Osteoblast (primary cell): ENCODE measurements at regions not wholly inside any gene's neighbourhood (a gene's known extent, or its start where the extent isn't known, plus 50 kb on each side); places are given as distances from the start of the nearest gene placed in this dataset.
A peak's percentile ranks its signal among the peaks of the same experiment; 100 is the strongest.

Experiments used
- DNase-seq: peaks from one replicate; pipeline ENCODE4 v3.0.0; 2011; ENCODE audit warnings: low spot score, mixed read lengths; ENCODE audit not compliant: insufficient read length; ENCODE audit errors: missing footprints
- H2AFZ ChIP-seq: 2 replicates; pipeline ENCODE4 v1.6.0; 2011; ENCODE audit warnings: mild to moderate bottlenecking, low read length
- H3K27ac ChIP-seq: 2 replicates; pipeline ENCODE4 v1.5.1; 2011; ENCODE audit warnings: mild to moderate bottlenecking, low read depth, low read length, moderate library complexity
- H3K27me3 ChIP-seq: 2 replicates; pipeline ENCODE4 v1.6.0; 2012; ENCODE audit warnings: mild to moderate bottlenecking, control low read depth, inconsistent platforms, low read length, moderate library complexity; ENCODE audit not compliant: insufficient read depth
- H3K36me3 ChIP-seq: 2 replicates; pipeline ENCODE4 v1.5.1; 2011; ENCODE audit warnings: mild to moderate bottlenecking, low read length, control low read depth, moderate library complexity; ENCODE audit not compliant: insufficient read depth
- H3K4me1 ChIP-seq: 2 replicates; pipeline ENCODE4 v1.5.1; 2011; ENCODE audit warnings: mild to moderate bottlenecking, low read length, control low read depth, moderate library complexity; ENCODE audit not compliant: insufficient read depth
- H3K4me2 ChIP-seq: 2 replicates; pipeline ENCODE4 v1.6.0; 2011; ENCODE audit warnings: mild to moderate bottlenecking, low read length; ENCODE audit not compliant: insufficient read depth
- H3K4me3 ChIP-seq: fragments of 200-600 bp; sonication (generic); 3 replicates; pipeline ENCODE4 v1.5.1; 2012; ENCODE audit warnings: mild to moderate bottlenecking, low read length, inconsistent platforms; ENCODE audit not compliant: insufficient read depth
- H3K79me2 ChIP-seq: 2 replicates; pipeline ENCODE4 v1.6.0; 2012; ENCODE audit warnings: mild to moderate bottlenecking, low read length, control low read depth, inconsistent platforms; ENCODE audit not compliant: insufficient read depth
- H3K9me3 ChIP-seq: 2 replicates; pipeline ENCODE4 v1.5.1; 2011; ENCODE audit warnings: low read depth, low read length, control low read depth
- H4K20me1 ChIP-seq: 2 replicates; pipeline ENCODE4 v1.6.0; 2012; ENCODE audit warnings: mild to moderate bottlenecking, low read length, control low read depth; ENCODE audit not compliant: insufficient read depth
- TF ChIP-seq, protein P1 (sequence below): IDR thresholded peaks from 2 replicates; pipeline ENCODE4 v1.5.1; 2011; ENCODE audit warnings: mild to moderate bottlenecking, low read depth, low read length, moderate library complexity; ENCODE audit errors: extremely low read depth

DNA sequence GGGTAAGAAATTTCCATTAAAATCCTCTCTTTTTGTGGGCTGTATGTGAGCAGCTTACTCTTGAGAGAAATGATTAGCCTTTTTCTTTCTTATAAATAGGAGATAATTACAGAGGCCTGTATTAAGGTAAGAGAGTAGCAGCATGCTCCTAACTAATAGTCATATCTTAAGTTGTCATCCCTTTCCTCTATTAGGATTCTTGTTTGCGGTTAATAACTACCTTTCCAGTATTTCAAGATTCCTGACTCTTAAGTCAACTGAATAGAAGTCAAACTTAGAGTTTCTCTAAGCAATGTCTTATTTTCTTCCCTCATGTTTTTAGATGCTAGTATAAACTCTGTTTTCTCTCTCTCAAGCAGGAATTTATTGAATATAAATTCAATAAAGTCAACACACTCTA is 139.9 kb upstream of the GPRIN3 start:
- Histone ChIP-seq H3K27me3 (no peaks in the 10 kb centered on the region), H3K79me2 (no peaks in the 10 kb centered on the region), H3K4me2 (no peak overlapping the region), H3K36me3 (no peaks in the 10 kb centered on the region), H3K9me3 (peaks cover 3% of the 10 kb centered on the region), H2AFZ (no peak overlapping the region), H4K20me1 (no peaks in the 10 kb centered on the region), H3K4me3 (no peak overlapping the region), H3K27ac (no peak overlapping the region), H3K4me1 (no peaks in the 10 kb centered on the region)
- TF ChIP-seq, protein P1, sequence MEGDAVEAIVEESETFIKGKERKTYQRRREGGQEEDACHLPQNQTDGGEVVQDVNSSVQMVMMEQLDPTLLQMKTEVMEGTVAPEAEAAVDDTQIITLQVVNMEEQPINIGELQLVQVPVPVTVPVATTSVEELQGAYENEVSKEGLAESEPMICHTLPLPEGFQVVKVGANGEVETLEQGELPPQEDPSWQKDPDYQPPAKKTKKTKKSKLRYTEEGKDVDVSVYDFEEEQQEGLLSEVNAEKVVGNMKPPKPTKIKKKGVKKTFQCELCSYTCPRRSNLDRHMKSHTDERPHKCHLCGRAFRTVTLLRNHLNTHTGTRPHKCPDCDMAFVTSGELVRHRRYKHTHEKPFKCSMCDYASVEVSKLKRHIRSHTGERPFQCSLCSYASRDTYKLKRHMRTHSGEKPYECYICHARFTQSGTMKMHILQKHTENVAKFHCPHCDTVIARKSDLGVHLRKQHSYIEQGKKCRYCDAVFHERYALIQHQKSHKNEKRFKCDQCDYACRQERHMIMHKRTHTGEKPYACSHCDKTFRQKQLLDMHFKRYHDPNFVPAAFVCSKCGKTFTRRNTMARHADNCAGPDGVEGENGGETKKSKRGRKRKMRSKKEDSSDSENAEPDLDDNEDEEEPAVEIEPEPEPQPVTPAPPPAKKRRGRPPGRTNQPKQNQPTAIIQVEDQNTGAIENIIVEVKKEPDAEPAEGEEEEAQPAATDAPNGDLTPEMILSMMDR = no peak
- no peak for DNase-seq

DNA sequence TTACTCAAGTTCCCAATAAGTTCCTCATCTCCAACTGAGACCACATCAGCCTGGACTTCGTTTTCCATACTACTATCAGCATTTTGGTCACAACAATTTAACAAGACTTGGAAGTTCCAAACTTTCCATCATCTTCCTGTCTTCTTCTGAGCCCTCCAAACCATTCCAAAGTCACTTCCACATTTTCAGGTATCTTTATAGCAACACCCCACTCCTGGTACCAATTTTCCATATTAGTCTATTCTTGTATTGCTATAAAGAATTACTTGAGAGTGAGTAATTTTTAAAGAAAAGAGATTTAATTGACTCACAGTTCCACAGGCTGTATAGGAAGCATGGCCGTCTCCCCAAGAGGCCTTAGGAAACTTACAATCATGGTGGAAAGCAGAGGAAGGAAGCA is 138.6 kb upstream of the GPRIN3 start:
- DNase-seq = no peak
- Histone ChIP-seq H3K36me3 (no peaks in the 10 kb centered on the region), H3K4me2 (no peak overlapping the region), H3K27me3 (no peaks in the 10 kb centered on the region), H2AFZ (no peak overlapping the region), H3K4me1 (no peaks in the 10 kb centered on the region), H3K4me3 (no peak overlapping the region), H3K79me2 (no peaks in the 10 kb centered on the region), H3K27ac (no peak overlapping the region), H3K9me3 (peaks cover 3% of the 10 kb centered on the region), H4K20me1 (no peaks in the 10 kb centered on the region)
- TF ChIP-seq, protein P1 = no peak

- no peak overlapping the region for H3K4me3 ChIP-seq
- no peaks in the 10 kb centered on the region for H3K4me1 ChIP-seq
- no peaks in the 10 kb centered on the region for H3K9me3 ChIP-seq
- TF ChIP-seq, protein P1 = no peak
- H3K36me3 ChIP-seq = no peaks in the 10 kb centered on the region
- no peak overlapping the region for H3K27ac ChIP-seq
- H3K27me3 ChIP-seq = no peaks in the 10 kb centered on the region
- no peak for DNase-seq
- no peaks in the 10 kb centered on the region for H4K20me1 ChIP-seq
- H2AFZ ChIP-seq = no peak overlapping the region
- no peaks in the 10 kb centered on the region for H3K79me2 ChIP-seq
- no peak overlapping the region for H3K4me2 ChIP-seq
Measured at GRCh38 chr4:89439533-89439932, 131.9 kb upstream of the GPRIN3 start.

DNA sequence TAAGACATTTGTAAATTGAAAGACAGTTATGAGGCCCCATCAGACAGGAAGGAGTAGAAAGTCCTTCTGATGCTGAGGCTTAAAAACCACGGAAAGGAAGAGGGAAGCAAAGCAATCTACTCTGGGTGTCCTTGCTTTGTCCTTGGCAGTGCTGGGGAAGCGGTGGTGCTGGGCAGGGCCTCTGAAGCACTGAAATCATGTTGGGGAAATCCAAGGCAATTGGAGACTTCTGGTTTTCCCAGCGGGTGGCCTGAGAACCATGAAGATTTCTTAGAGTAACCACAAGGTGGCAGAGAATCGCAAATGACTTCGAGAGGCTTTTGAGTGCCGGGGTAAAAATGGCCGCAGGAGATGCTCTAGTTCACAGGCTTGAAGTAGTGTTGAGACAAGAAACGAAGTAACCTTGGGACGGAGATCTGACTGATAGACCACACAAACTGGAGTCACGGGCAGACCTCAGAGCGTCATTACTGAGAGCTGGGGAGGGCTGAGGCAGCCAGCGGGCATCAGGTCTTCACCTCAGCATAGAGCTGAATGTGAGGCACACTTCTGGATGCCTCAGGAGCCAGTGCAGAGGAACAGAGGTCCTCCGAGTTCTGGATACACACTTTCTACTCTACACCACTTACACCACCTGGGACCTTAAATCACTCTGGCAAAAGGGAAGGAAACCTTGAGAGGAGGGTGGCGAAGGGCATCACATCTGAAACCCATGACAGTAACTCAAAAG is 130.7 kb upstream of the GPRIN3 start:
- Histone ChIP-seq H3K27ac (no peak overlapping the region), H3K9me3 (no peaks in the 10 kb centered on the region), H2AFZ (peak overlapping the region; percentile 75), H4K20me1 (no peaks in the 10 kb centered on the region), H3K4me3 (no peak overlapping the region), H3K4me1 (no peaks in the 10 kb centered on the region), H3K79me2 (no peaks in the 10 kb centered on the region), H3K4me2 (no peak overlapping the region), H3K36me3 (no peaks in the 10 kb centered on the region), H3K27me3 (no peaks in the 10 kb centered on the region)
- TF ChIP-seq, protein P1 = peak; percentile 60
- DNase-seq = peak; percentile 67
